Esophagus muscularis mucosa (tissue), 4 donors: ENCODE measurements at regions not wholly inside any gene's neighbourhood (a gene's known extent, or its start where the extent isn't known, plus 50 kb on each side); places are given as distances from the start of the nearest gene placed in this dataset.
"Not testable (repeated sequence)": the region's sequence is repeated elsewhere in the genome, so short reads cannot be mapped to it uniquely, and the experiment has no call there.

Source experiments
- CTCF ChIP-seq, 3 experiments: fragments of 200-600 bp in 2 of 3; fragments of 450-650 bp in 1 of 3; sonication (generic) in 2 of 3; IDR thresholded peaks; one replicate each; pipeline ENCODE4 v1.5.1; 2017 to 2019; ENCODE audit warnings: antibody characterized with exemption in 3 of 3, mild to moderate bottlenecking in 2 of 3, moderate library complexity in 1 of 3
- EP300 ChIP-seq: sonication (generic); formaldehyde crosslinking; IDR thresholded peaks from one replicate; pipeline ENCODE4 v1.6.1; 2017; ENCODE audit warnings: antibody characterized with exemption
- POLR2A ChIP-seq: fragments of 450-650 bp; IDR thresholded peaks from one replicate; pipeline ENCODE4 v1.6.1; 2017; ENCODE audit warnings: antibody characterized with exemption, moderate library complexity, mild to moderate bottlenecking, low read depth
- POLR2AphosphoS5 ChIP-seq, 2 donors: sonication (generic); formaldehyde crosslinking; IDR thresholded peaks; one replicate each; pipeline ENCODE4 v1.6.1; 2017; ENCODE audit warnings: antibody characterized with exemption in 2 of 2

GRCh38 chr13:37502303-37502993, 96.1 kb downstream of the POSTN start:
- TF ChIP-seq CTCF (IDR thresholded peaks at IDR 0.05); POLR2AphosphoS5 (IDR thresholded peaks at IDR 0.05); POLR2A; EP300: not testable (repeated sequence)
